HepG2 (cell line): ENCODE measurements at regions not wholly inside any gene's neighbourhood (a gene's known extent, or its start where the extent isn't known, plus 50 kb on each side); places are given as distances from the start of the nearest gene placed in this dataset.

Experiments
- ATAC-seq: fragments of 200-7000 bp; cut with Tn5 transposase; 3 replicates; pipeline ENCODE4 v1.9.1; 2020; ENCODE audit warnings: mild to moderate bottlenecking, moderate library complexity
- BruUV-seq: library from RNA; stranded (reverse); fragments of 400-500 nt; replicated peaks from 2 replicates; lab custom pipeline; 2021; lab: Mats Ljungman, UMichigan
- CTCF ChIA-PET: fragments of 300-600 bp; formaldehyde crosslinking; extraction: SDS; loops from one replicate; lab custom pipeline; 2021; ENCODE audit warnings: low total read pairs, inconsistent platforms, low intra/inter-chr PET ratio; lab: Yijun Ruan, JAX
- POLR2A ChIA-PET: fragments of 350-600 bp; sonication (Branson Sonifier 250); formaldehyde crosslinking; loops from one replicate; lab custom pipeline; 2020; ENCODE audit warnings: antibody characterized with exemption, inconsistent platforms; lab: Yijun Ruan, JAX
- DNase-seq: peaks from one replicate; pipeline ENCODE4 v3.0.0-alpha.2; 2015; ENCODE audit warnings: low spot score
- FAIRE-seq: peaks from 3 replicates; lab custom pipeline; 2011; peaks lifted over from hg19 to GRCh38; lab: Jason Lieb, UNC
- H2AFZ ChIP-seq: one replicate; pipeline ENCODE4 v1.6.1; 2011; ENCODE audit warnings: low read length, inconsistent platforms
- H3K27ac ChIP-seq: fragments of 300-600 bp; 3 replicates; pipeline ENCODE4 v1.8.0; 2011; ENCODE audit warnings: mixed run types, mild to moderate bottlenecking, mixed read lengths, low read length, inconsistent platforms; ENCODE audit not compliant: insufficient read depth; ENCODE audit errors: extremely low read length
- H3K27me3 ChIP-seq, 2 experiments: fragments of 200-600 bp in 1 of 2; 2 replicates in 1 of 2; 3 replicates in 1 of 2; pipeline versions ENCODE4 v1.6.0 to v1.8.0; 2011; ENCODE audit warnings: low read length in 2 of 2, mild to moderate bottlenecking in 2 of 2, moderate library complexity in 2 of 2, inconsistent platforms in 1 of 2; ENCODE audit not compliant: insufficient read depth in 2 of 2, control insufficient read depth in 1 of 2
- H3K36me3 ChIP-seq, 2 experiments: fragments of 200-600 bp in 1 of 2; replicated peaks in 1 of 2; 2 replicates in 1 of 2; 3 replicates in 1 of 2; pipeline versions ENCODE4 v1.5.1 to v1.8.0; 2011; ENCODE audit warnings: low read length in 2 of 2, inconsistent platforms in 1 of 2; ENCODE audit not compliant: insufficient read depth in 2 of 2, control insufficient read depth in 1 of 2
- H3K4me1 ChIP-seq: 2 replicates; pipeline ENCODE4 v1.5.1; 2012; ENCODE audit warnings: low read length, inconsistent platforms; ENCODE audit not compliant: insufficient read depth
- H3K4me2 ChIP-seq: 2 replicates; pipeline ENCODE4 v1.6.0; 2011; ENCODE audit warnings: low read depth, low read length, inconsistent platforms
- H3K4me3 ChIP-seq, 3 experiments: fragments of 200-600 bp in 1 of 3; sonication (generic), shearing (Covaris generic) in 1 of 3; replicated peaks in 1 of 3; 2 replicates each; pipeline ENCODE4 v1.5.1; 2011 to 2016; ENCODE audit warnings: low read length in 3 of 3, inconsistent platforms in 2 of 3, low read depth in 2 of 3, mild to moderate bottlenecking in 2 of 3, control low read depth in 1 of 3, mixed read lengths in 1 of 3; ENCODE audit not compliant: insufficient read depth in 1 of 3
- H3K79me2 ChIP-seq: one replicate; pipeline ENCODE4 v1.6.1; 2011; ENCODE audit warnings: low read length, inconsistent platforms; ENCODE audit not compliant: insufficient read depth
- H3K9ac ChIP-seq: 2 replicates; pipeline ENCODE4 v1.6.0; 2011; ENCODE audit warnings: mild to moderate bottlenecking, low read depth, low read length, inconsistent platforms; ENCODE audit not compliant: insufficient read depth
- H3K9me3 ChIP-seq: 2 replicates; pipeline ENCODE4 v1.5.1; 2012; ENCODE audit warnings: mild to moderate bottlenecking, low read length
- H4K20me1 ChIP-seq: 2 replicates; pipeline ENCODE4 v1.6.0; 2011; ENCODE audit warnings: inconsistent platforms, mild to moderate bottlenecking, low read length, moderate library complexity; ENCODE audit not compliant: insufficient read depth
- ARNT2 ChIP-seq: sonication (generic); formaldehyde crosslinking; IDR thresholded peaks from 2 replicates; pipeline ENCODE4 v1.8.0; 2022; ENCODE audit warnings: mild to moderate bottlenecking, low read depth, missing genetic modification reagents, moderate library complexity
- BRD4 ChIP-seq: sonication (generic); formaldehyde crosslinking; IDR thresholded peaks from 2 replicates; pipeline ENCODE4 v1.4.0; 2020; ENCODE audit warnings: missing genetic modification reagents
- CHD4 ChIP-seq: fragments of 200-600 bp; sonication (generic); IDR thresholded peaks from 2 replicates; pipeline ENCODE4 v1.7.0; 2017; ENCODE audit warnings: mild to moderate bottlenecking, low read length, borderline replicate concordance
- FOXJ3 ChIP-seq: sonication (generic); formaldehyde crosslinking; IDR thresholded peaks from 2 replicates; pipeline ENCODE4 v1.4.0; 2020; ENCODE audit warnings: missing genetic modification reagents, mild to moderate bottlenecking, borderline replicate concordance
- HHEX ChIP-seq: IDR thresholded peaks from 2 replicates; pipeline ENCODE4 v1.6.1; 2016; ENCODE audit warnings: control low read depth
- KLF9 ChIP-seq: IDR thresholded peaks from 2 replicates; pipeline ENCODE4 v1.6.1; 2016; ENCODE audit warnings: low read depth
- MATR3 ChIP-seq: sonication (generic); formaldehyde crosslinking; IDR thresholded peaks from 2 replicates; pipeline ENCODE4 v1.4.0; 2020; ENCODE audit warnings: missing genetic modification reagents
- MED13 ChIP-seq: sonication (generic); formaldehyde crosslinking; IDR thresholded peaks from 2 replicates; pipeline ENCODE4 v1.5.0; 2020; ENCODE audit warnings: missing genetic modification reagents
- NR2F6 ChIP-seq, 2 experiments: IDR thresholded peaks; 2 replicates each; pipeline ENCODE4 v1.6.1; 2016; ENCODE audit warnings: antibody characterized with exemption in 1 of 2, mild to moderate bottlenecking in 1 of 2
- SETDB1 ChIP-seq: sonication (generic); formaldehyde crosslinking; IDR thresholded peaks from 2 replicates; pipeline ENCODE4 v1.5.1; 2020; ENCODE audit warnings: missing genetic modification reagents, mild to moderate bottlenecking, borderline replicate concordance
- SMARCC2 ChIP-seq: fragments of 450-650 bp; IDR thresholded peaks from 2 replicates; pipeline ENCODE4 v1.6.1; 2017; ENCODE audit warnings: antibody characterized with exemption, mild to moderate bottlenecking
- SRSF9 ChIP-seq: fragments of 200-400 bp; formaldehyde crosslinking; IDR thresholded peaks from 2 replicates; pipeline ENCODE4 v1.6.1; 2018; ENCODE audit warnings: borderline replicate concordance, mild to moderate bottlenecking, low read depth, low read length; ENCODE audit not compliant: insufficient read depth, poor library complexity, severe bottlenecking
- TBX2 ChIP-seq: sonication (generic); formaldehyde crosslinking; IDR thresholded peaks from 2 replicates; pipeline ENCODE4 v1.5.0; 2020; ENCODE audit warnings: missing genetic modification reagents, mild to moderate bottlenecking, borderline replicate concordance
- TSC22D2 ChIP-seq: sonication (generic); formaldehyde crosslinking; IDR thresholded peaks from 2 replicates; pipeline ENCODE4 v1.5.1; 2020; ENCODE audit warnings: missing genetic modification reagents, mild to moderate bottlenecking, borderline replicate concordance
- ZFAT ChIP-seq: sonication (generic); formaldehyde crosslinking; conservative IDR thresholded peaks from 2 replicates; pipeline ENCODE4 v1.8.1; 2023; ENCODE audit warnings: missing genetic modification reagents, inconsistent platforms
- ZNF24 ChIP-seq: fragments of 450-650 bp; IDR thresholded peaks from 2 replicates; pipeline ENCODE4 v1.6.1; 2017; ENCODE audit warnings: antibody characterized with exemption, mild to moderate bottlenecking
- ZNF883 ChIP-seq: sonication (generic); formaldehyde crosslinking; IDR thresholded peaks from 2 replicates; pipeline ENCODE4 v1.5.1; 2020; ENCODE audit warnings: mild to moderate bottlenecking, missing genetic modification reagents; ENCODE audit errors: not compliant biosample characterization
- WGBS: methylation state at CpG from one replicate; pipeline ENCODE4 v1.1.6; 2017; ENCODE audit warnings: low lambda C conversion rate; 5-methylcytosine and 5-hydroxymethylcytosine counted together
- in situ Hi-C: cut with HindIII; loops from 2 replicates; pipeline ENCODE4 v1.10.0; 2017; ENCODE audit warnings: low pct_unique_long_range_greater_than_20kb; ENCODE audit not compliant: extremely low pct_ligation_motif_present
- intact Hi-C: fragments of 100-400 bp; cut with micrococcal nuclease; formaldehyde crosslinking; loops from one replicate; pipeline ENCODE4 v1.10.0; 2022; ENCODE audit not compliant: unreplicated experiment
- TF ChIP-seq, protein P1 (sequence below): sonication (generic); formaldehyde crosslinking; IDR thresholded peaks from 2 replicates; pipeline ENCODE4 v1.5.0; 2020; ENCODE audit warnings: missing genetic modification reagents
- TF ChIP-seq, protein P2 (sequence below): sonication (generic); formaldehyde crosslinking; IDR thresholded peaks from 2 replicates; pipeline ENCODE4 v1.8.0; 2022; ENCODE audit warnings: low read depth, missing genetic modification reagents

DNA sequence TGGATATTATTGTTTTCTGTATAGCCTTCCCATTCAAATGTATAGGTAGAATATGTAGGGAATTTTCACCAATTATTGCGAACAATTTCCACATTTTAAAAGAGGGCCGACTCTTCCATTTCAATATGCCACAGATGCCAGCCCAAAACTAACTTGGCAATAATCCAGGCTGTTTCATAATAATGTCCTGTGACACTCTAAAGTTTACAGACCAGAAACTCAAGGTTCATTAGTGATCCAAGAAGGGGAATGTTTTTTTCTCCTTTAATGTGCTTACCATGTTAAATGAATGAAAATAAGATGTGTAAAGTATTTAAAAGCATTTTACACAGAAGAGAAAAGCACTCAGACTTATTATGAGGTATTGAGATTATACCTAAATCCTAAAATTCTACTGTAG lies 63.0 kb upstream of the FAM3C start (continued):
- no peak for TF ChIP-seq TBX2 (CRISPR knock-in tag)
- TF ChIP-seq ZNF883 (CRISPR knock-in tag) = no peak
- no peak for TF ChIP-seq TSC22D2 (CRISPR knock-in tag)
- no peak for TF ChIP-seq SRSF9
- no peak for TF ChIP-seq BRD4 (CRISPR knock-in tag)
- no peak for TF ChIP-seq CHD4
- no peak for TF ChIP-seq KLF9 (CRISPR knock-in tag)
- TF ChIP-seq FOXJ3 (CRISPR knock-in tag) = no peak
- no peak for TF ChIP-seq SMARCC2
- no peak for TF ChIP-seq ARNT2
- TF ChIP-seq SETDB1 (CRISPR knock-in tag) = no peak
- TF ChIP-seq NR2F6 (IDR thresholded peaks at IDR 0.05) = no peak
- no peak for TF ChIP-seq NR2F6 (CRISPR knock-in tag; IDR thresholded peaks at IDR 0.05)
- TF ChIP-seq, protein P1, sequence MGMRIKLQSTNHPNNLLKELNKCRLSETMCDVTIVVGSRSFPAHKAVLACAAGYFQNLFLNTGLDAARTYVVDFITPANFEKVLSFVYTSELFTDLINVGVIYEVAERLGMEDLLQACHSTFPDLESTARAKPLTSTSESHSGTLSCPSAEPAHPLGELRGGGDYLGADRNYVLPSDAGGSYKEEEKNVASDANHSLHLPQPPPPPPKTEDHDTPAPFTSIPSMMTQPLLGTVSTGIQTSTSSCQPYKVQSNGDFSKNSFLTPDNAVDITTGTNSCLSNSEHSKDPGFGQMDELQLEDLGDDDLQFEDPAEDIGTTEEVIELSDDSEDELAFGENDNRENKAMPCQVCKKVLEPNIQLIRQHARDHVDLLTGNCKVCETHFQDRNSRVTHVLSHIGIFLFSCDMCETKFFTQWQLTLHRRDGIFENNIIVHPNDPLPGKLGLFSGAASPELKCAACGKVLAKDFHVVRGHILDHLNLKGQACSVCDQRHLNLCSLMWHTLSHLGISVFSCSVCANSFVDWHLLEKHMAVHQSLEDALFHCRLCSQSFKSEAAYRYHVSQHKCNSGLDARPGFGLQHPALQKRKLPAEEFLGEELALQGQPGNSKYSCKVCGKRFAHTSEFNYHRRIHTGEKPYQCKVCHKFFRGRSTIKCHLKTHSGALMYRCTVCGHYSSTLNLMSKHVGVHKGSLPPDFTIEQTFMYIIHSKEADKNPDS (CRISPR knock-in tag) = no peak

DNA sequence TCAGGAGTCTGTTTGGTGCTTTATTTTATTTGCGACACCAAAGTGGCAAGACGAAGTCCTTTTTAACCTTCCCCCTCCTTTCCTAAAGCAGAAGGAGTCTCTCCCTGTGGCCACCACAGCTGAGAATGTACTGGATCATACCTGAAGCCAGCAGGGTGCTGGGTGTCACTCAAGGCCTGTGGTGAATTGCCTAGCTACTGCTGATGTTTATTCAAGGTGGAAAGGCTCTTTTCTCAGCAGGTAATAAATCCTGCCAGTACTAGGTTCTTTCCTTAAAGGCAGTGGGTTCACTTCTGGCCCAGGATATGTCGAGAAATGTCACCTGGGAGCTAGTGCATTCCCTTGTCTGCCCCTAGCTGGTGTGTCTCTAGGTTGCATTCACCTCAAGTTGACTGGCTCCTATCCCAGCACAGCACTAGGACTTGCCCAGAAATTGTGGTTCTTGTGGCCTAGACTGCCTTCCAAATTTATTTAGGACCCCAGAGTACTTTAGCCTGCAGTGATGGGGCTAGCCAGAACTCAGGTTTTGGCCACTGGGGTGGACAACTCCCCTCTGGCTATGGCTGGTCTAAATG lies 60.8 kb upstream of the FAM3C start:
- H3K27me3 ChIP-seq = no peaks in the 10 kb centered on the region
- ChIA-PET CTCF (no interaction called here), POLR2A (no interaction called here)
- H3K27ac ChIP-seq = no peak overlapping the region
- in situ Hi-C loops (no loop called here), intact Hi-C loops (no loop called here)
- no TSS peak for BruUV-seq
- no peaks in the 10 kb centered on the region for H3K4me1 ChIP-seq
- FAIRE-seq (no peak), ATAC-seq (no peak), DNase-seq (no peak)
- no peak overlapping the region for H3K4me3 ChIP-seq
- H3K36me3 ChIP-seq = no peaks in the 10 kb centered on the region
- 18% methylated on average over 3 of the region's 3 CpGs for WGBS
- no peak overlapping the region for H3K4me2 ChIP-seq
- H4K20me1 ChIP-seq = no peaks in the 10 kb centered on the region
- H3K9ac ChIP-seq = no peak overlapping the region
- H3K9me3 ChIP-seq = no peaks in the 10 kb centered on the region
- no peaks in the 10 kb centered on the region for H3K79me2 ChIP-seq
- TF ChIP-seq ZNF883 (CRISPR knock-in tag) = no peak
- TF ChIP-seq HHEX (CRISPR knock-in tag) = no peak
- TF ChIP-seq, protein P2, sequence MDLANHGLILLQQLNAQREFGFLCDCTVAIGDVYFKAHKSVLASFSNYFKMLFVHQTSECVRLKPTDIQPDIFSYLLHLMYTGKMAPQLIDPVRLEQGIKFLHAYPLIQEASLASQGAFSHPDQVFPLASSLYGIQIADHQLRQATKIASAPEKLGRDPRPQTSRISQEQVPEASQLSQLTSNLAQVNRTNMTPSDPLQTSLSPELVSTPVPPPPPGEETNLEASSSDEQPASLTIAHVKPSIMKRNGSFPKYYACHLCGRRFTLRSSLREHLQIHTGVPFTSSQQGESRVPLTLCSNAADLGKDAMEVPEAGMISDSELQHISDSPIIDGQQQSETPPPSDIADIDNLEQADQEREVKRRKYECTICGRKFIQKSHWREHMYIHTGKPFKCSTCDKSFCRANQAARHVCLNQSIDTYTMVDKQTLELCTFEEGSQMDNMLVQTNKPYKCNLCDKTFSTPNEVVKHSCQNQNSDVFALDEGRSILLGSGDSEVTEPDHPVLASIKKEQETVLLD (CRISPR knock-in tag) = no peak
- TF ChIP-seq ZFAT (CRISPR knock-in tag) = no peak
- TF ChIP-seq MATR3 (CRISPR knock-in tag) = no peak
- TF ChIP-seq MED13 (CRISPR knock-in tag) = no peak
- TF ChIP-seq ZNF24 = no peak
- H2AFZ ChIP-seq = no peak overlapping the region
